Mammary epithelial cell (primary cell): ENCODE measurements at regions not wholly inside any gene's neighbourhood (a gene's known extent, or its start where the extent isn't known, plus 50 kb on each side); places are given as distances from the start of the nearest gene placed in this dataset.

ENCODE experiments used
- EZH2 ChIP-seq: IDR thresholded peaks from 2 replicates; pipeline ENCODE4 v1.6.1; 2012; ENCODE audit warnings: low read length, inconsistent platforms, borderline replicate concordance
- TF ChIP-seq, protein P1 (sequence below), 2 donors: IDR thresholded peaks in 1 of 2; conservative IDR thresholded peaks in 1 of 2; 2 replicates each; pipeline ENCODE4 v1.5.1; 2011 to 2012; ENCODE audit warnings: inconsistent platforms in 2 of 2, low read length in 2 of 2, mild to moderate bottlenecking in 2 of 2, control low read depth in 1 of 2, low read depth in 1 of 2; ENCODE audit not compliant: insufficient read depth in 1 of 2; ENCODE audit errors: extremely low read depth in 1 of 2

GRCh38 chr5:3031733-3032378 lies 280.4 kb upstream of the IRX2 start:
- TF ChIP-seq, protein P1, sequence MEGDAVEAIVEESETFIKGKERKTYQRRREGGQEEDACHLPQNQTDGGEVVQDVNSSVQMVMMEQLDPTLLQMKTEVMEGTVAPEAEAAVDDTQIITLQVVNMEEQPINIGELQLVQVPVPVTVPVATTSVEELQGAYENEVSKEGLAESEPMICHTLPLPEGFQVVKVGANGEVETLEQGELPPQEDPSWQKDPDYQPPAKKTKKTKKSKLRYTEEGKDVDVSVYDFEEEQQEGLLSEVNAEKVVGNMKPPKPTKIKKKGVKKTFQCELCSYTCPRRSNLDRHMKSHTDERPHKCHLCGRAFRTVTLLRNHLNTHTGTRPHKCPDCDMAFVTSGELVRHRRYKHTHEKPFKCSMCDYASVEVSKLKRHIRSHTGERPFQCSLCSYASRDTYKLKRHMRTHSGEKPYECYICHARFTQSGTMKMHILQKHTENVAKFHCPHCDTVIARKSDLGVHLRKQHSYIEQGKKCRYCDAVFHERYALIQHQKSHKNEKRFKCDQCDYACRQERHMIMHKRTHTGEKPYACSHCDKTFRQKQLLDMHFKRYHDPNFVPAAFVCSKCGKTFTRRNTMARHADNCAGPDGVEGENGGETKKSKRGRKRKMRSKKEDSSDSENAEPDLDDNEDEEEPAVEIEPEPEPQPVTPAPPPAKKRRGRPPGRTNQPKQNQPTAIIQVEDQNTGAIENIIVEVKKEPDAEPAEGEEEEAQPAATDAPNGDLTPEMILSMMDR (conservative IDR thresholded peaks at IDR 0.05 in 1 of 2, IDR thresholded peaks at IDR 0.05 in 1 of 2; ENCODE audit: extremely low read depth in 1 of 2, insufficient read depth in 1 of 2, low read depth in 1 of 2, low read length in 2 of 2) = no peak
- TF ChIP-seq EZH2 = no peak
